Effector memory CD8-positive, alpha-beta T cell (primary cell): ENCODE measurements at regions not wholly inside any gene's neighbourhood (a gene's known extent, or its start where the extent isn't known, plus 50 kb on each side); places are given as distances from the start of the nearest gene placed in this dataset.
"Not testable (repeated sequence)": the region's sequence is repeated elsewhere in the genome, so short reads cannot be mapped to it uniquely, and the experiment has no call there.

ENCODE experiments used
- ATAC-seq: fragments of 150-1000 bp; cut with Tn5 transposase; replicated peaks from 2 replicates; pipeline ENCODE4 v1.10.0; 2021; ENCODE audit warnings: mild to moderate bottlenecking, moderate library complexity
- DNase-seq, 3 experiments: peaks; one replicate each; pipeline ENCODE4 v3.0.0; 2021
- H3K27ac Mint-ChIP-seq, 2 donors: one replicate each; pipeline ENCODE4 v1.8.0; 2022; ENCODE audit warnings: mild to moderate bottlenecking in 2 of 2, mixed read lengths in 2 of 2, moderate library complexity in 2 of 2
- H3K27me3 Mint-ChIP-seq, 2 donors: one replicate each; pipeline ENCODE4 v1.8.0; 2022; ENCODE audit warnings: mixed read lengths in 2 of 2
- H3K36me3 Mint-ChIP-seq: one replicate; pipeline ENCODE4 v1.8.0; 2022; ENCODE audit warnings: mild to moderate bottlenecking, moderate library complexity, mixed read lengths; ENCODE audit not compliant: insufficient read depth
- H3K4me1 Mint-ChIP-seq, 2 donors: one replicate each; pipeline ENCODE4 v1.8.0; 2022; ENCODE audit warnings: low read depth in 2 of 2, mixed read lengths in 2 of 2
- H3K4me3 Mint-ChIP-seq, 2 donors: one replicate each; pipeline ENCODE4 v1.8.0; 2022; ENCODE audit warnings: mild to moderate bottlenecking in 2 of 2, mixed read lengths in 2 of 2, moderate library complexity in 2 of 2
- H3K9me3 Mint-ChIP-seq, 2 donors: one replicate each; pipeline ENCODE4 v1.8.0; 2022; ENCODE audit warnings: mixed read lengths in 2 of 2

DNA sequence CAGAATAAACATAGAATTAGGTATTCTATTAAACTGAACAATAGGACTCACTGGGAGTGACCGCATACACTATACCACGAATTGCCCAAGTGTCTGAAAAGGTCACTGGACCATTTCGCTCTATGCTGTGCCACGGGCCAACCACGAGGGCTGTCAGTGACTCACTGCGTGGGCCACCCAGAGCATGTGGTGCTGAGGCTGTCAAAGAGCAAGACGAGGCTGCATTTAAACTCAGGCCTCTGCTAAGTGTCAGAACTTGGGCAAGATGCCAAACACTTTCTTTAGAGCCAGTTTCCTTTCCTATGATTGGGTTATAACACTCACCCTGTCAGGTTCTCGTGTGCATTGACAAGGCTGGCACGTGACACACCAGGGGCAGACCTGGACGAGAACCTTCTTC is 97.5 kb downstream of the SH3YL1 start:
- Mint-ChIP-seq H3K4me1 (peaks cover 7 to 9% of the 10 kb centered on the region in 2 donors), H3K27me3 (peaks cover 48 to 50% of the 10 kb centered on the region in 2 donors), H3K9me3 (no peaks in the 10 kb centered on the region), H3K36me3 (no peaks in the 10 kb centered on the region), H3K4me3 (no peak overlapping the region), H3K27ac (no peak overlapping the region)
- ATAC-seq (peak; percentile 51), DNase-seq (no peak)

DNA sequence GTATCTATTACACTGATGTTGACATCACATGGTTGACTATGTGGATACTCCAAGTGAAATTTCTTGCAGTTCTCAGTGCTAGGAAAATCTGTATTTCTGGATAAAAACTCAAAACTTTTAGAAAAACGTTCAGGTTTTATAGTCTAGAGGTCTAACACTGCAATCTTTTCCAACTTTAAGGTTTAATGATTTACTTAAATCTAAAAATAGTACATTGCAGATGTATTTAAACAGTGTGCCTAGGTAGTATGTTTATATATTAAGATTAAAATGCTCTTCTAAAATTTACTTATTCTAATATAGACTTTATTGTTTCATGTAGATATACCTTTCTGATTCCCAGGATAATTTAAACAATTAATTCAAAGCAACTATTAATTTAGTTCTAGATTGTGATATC is 98.3 kb downstream of the SH3YL1 start:
- no peaks in the 10 kb centered on the region for H3K36me3 Mint-ChIP-seq
- DNase-seq, result no peak
- H3K4me3 Mint-ChIP-seq, result no peak overlapping the region
- no peak for ATAC-seq
- H3K27ac Mint-ChIP-seq, result no peak overlapping the region
- H3K4me1 Mint-ChIP-seq, result peaks cover 7 to 9% of the 10 kb centered on the region in 2 donors
- H3K9me3 Mint-ChIP-seq, result no peaks in the 10 kb centered on the region
- peaks cover 56 to 59% of the 10 kb centered on the region in 2 donors for H3K27me3 Mint-ChIP-seq

DNA sequence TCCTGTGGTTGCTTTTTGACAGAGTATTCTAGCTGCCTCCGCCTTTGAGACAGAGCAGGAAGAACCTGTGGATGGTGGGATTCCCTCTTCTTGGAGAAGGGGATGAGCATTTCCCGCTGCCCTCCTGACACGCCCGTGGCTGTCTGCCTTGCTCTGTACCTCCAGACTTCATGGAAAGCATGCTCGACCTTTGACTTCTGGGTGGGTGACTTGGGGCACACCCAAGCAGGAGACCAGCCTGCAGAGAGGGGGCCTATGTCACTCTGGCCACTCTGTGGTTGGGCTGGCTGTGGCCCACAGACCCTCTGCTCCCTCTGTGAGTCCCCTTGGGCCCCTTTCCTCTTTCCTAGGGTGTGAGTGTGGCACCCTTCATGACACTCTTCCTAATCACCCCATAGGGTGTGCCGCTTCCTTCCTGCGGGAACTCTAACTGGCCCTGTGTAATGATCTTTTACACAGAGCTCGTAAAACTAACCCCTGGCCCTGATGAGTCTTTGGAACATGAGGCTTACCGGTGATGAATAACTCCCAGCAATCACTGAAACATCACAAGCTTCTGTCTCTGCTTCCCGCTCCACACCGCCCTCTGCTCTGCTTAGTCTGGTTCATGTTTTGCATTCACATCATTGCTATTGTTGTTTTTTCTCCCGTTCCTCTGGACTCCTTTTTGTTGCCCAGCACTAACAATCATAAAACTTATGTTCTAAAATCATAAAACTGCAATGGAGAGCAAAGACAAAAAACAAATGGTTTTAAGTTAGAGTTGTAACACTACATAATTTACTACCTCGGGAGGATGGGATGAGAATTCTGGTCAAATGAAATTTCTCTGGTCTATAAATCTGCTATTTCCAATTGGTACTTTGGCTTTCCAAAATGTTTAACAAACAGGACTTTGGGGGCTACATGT is 101.1 kb downstream of the SH3YL1 start:
- H3K27me3 Mint-ChIP-seq, result peaks cover 47 to 68% of the 10 kb centered on the region in 2 donors
- H3K4me3 Mint-ChIP-seq, result no peak overlapping the region
- no peaks in the 10 kb centered on the region for H3K36me3 Mint-ChIP-seq
- DNase-seq, result no peak
- H3K4me1 Mint-ChIP-seq, result peaks cover 7 to 9% of the 10 kb centered on the region in 2 donors
- H3K27ac Mint-ChIP-seq, result no peak overlapping the region
- no peaks in the 10 kb centered on the region for H3K9me3 Mint-ChIP-seq
- ATAC-seq, result no peak

- no peaks in the 10 kb centered on the region for H3K9me3 Mint-ChIP-seq
- DNase-seq (no peak), ATAC-seq (no peak)
- H3K36me3 Mint-ChIP-seq, result no peaks in the 10 kb centered on the region
- H3K27me3 Mint-ChIP-seq, result peaks cover 40 to 62% of the 10 kb centered on the region in 2 donors
- no peak overlapping the region for H3K27ac Mint-ChIP-seq
- H3K4me1 Mint-ChIP-seq, result peaks cover 7 to 9% of the 10 kb centered on the region in 2 donors
- no peak overlapping the region for H3K4me3 Mint-ChIP-seq
These were observed 102.1 kb downstream of the SH3YL1 start for GRCh38 chr2:161729-162128.

- Mint-ChIP-seq H3K36me3 (no peaks in the 10 kb centered on the region), H3K27me3 (peaks cover 31 to 66% of the 10 kb centered on the region in 2 donors), H3K9me3 (no peaks in the 10 kb centered on the region), H3K4me1 (no peaks in the 10 kb centered on the region), H3K4me3 (no peak overlapping the region), H3K27ac (no peak overlapping the region)
- ATAC-seq, result no peak
- no peak for DNase-seq
These were observed 105.4 kb upstream of the FAM110C start for GRCh38 chr2:151553-152334.

GRCh38 chr2:145407-145806 is 99.1 kb upstream of the FAM110C start:
- H3K27ac Mint-ChIP-seq, result no peak overlapping the region

GRCh38 chr2:141611-142010 is 95.3 kb upstream of the FAM110C start:
- Mint-ChIP-seq H3K36me3 (peaks cover 4% of the 10 kb centered on the region), H3K27me3 (peaks cover 46 to 63% of the 10 kb centered on the region in 2 donors), H3K4me3 (no peak overlapping the region), H3K27ac (no peak overlapping the region), H3K9me3 (no peaks in the 10 kb centered on the region), H3K4me1 (peaks cover 0 to 2% of the 10 kb centered on the region in 2 donors)
- ATAC-seq (no peak), DNase-seq (no peak)

More at GRCh38 chr2:145407-145806, 99.1 kb upstream of the FAM110C start:
- no peak overlapping the region for H3K4me3 Mint-ChIP-seq
- no peaks in the 10 kb centered on the region for H3K9me3 Mint-ChIP-seq
- peaks cover 37 to 58% of the 10 kb centered on the region in 2 donors for H3K27me3 Mint-ChIP-seq
- DNase-seq (no peak), ATAC-seq (no peak)
- H3K36me3 Mint-ChIP-seq, result peaks cover 4% of the 10 kb centered on the region
- peaks cover 0 to 2% of the 10 kb centered on the region in 2 donors for H3K4me1 Mint-ChIP-seq

DNA sequence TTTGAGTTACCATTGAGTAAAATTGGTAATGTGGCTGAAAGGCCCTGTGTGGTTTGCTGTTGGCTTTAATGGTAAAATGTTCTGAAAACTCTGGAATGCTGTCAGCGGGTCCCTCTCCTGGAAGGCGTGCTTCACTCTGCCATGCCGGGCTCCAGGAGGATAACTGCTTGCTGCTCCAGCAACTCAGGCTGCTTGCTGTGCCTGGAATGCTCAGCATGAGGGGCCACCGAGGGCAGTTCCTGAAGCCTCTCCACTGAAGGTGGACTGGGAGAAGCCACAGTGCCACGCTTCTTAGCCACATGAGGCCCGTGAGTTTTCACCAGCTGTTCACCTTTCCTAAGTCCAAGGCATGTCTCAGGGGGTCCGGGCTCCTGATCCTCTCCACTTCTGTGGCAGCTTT is 90.4 kb upstream of the FAM110C start:
- Mint-ChIP-seq H3K27ac (no peak overlapping the region), H3K27me3 (peaks cover 64 to 94% of the 10 kb centered on the region in 2 donors), H3K4me1 (no peaks in the 10 kb centered on the region), H3K4me3 (no peak overlapping the region), H3K9me3 (no peaks in the 10 kb centered on the region), H3K36me3 (no peaks in the 10 kb centered on the region)
- ATAC-seq, result no peak
- DNase-seq, result no peak

- ATAC-seq (no peak), DNase-seq (no peak)
- H3K27ac Mint-ChIP-seq, result no peak overlapping the region
- no peak overlapping the region for H3K4me3 Mint-ChIP-seq
- H3K9me3 Mint-ChIP-seq, result no peaks in the 10 kb centered on the region
- H3K27me3 Mint-ChIP-seq, result peaks cover 60 to 91% of the 10 kb centered on the region in 2 donors
- H3K36me3 Mint-ChIP-seq, result no peaks in the 10 kb centered on the region
- no peaks in the 10 kb centered on the region for H3K4me1 Mint-ChIP-seq
These were observed 87.6 kb upstream of the FAM110C start for GRCh38 chr2:133675-134593.

- not testable (repeated sequence) for ATAC-seq, H3K9me3 Mint-ChIP-seq, H3K4me3 Mint-ChIP-seq, H3K4me1 Mint-ChIP-seq, DNase-seq, H3K27ac Mint-ChIP-seq, H3K36me3 Mint-ChIP-seq
- peaks cover 46 to 51% of the 10 kb centered on the region in 2 donors for H3K27me3 Mint-ChIP-seq
These were observed 80.5 kb upstream of the FAM110C start for GRCh38 chr2:126769-127168.

- Mint-ChIP-seq H3K27me3 (peaks cover 25 to 48% of the 10 kb centered on the region in 2 donors), H3K27ac (no peak overlapping the region), H3K9me3 (no peaks in the 10 kb centered on the region), H3K36me3 (no peaks in the 10 kb centered on the region), H3K4me3 (no peak overlapping the region), H3K4me1 (no peaks in the 10 kb centered on the region)
- no peak for ATAC-seq
- no peak for DNase-seq
These were observed 78.1 kb upstream of the FAM110C start for GRCh38 chr2:124241-124880.

- no peaks in the 10 kb centered on the region for H3K4me1 Mint-ChIP-seq
- no peak for ATAC-seq
- no peak overlapping the region for H3K27ac Mint-ChIP-seq
- H3K4me3 Mint-ChIP-seq, result no peak overlapping the region
- DNase-seq, result no peak
- peaks cover 37 to 76% of the 10 kb centered on the region in 2 donors for H3K27me3 Mint-ChIP-seq
- H3K9me3 Mint-ChIP-seq, result no peaks in the 10 kb centered on the region
- H3K36me3 Mint-ChIP-seq, result no peaks in the 10 kb centered on the region
These were observed 70.6 kb upstream of the FAM110C start for GRCh38 chr2:116953-117352.
